GM19463 (cell line): ENCODE measurements at regions not wholly inside any gene's neighbourhood (a gene's known extent, or its start where the extent isn't known, plus 50 kb on each side); places are given as distances from the start of the nearest gene placed in this dataset.

Experiments
- ATAC-seq: cut with Tn5 transposase; IDR thresholded peaks from one replicate; pipeline ENCODE4 v1.9.1; 2021; ENCODE audit warnings: mild to moderate bottlenecking, moderate library complexity; ENCODE audit not compliant: unreplicated experiment

GRCh38 chr2:190783513-190784263, 96.9 kb upstream of the GLS start:
- no peak for ATAC-seq

GRCh38 chr2:190785334-190785733, 95.3 kb upstream of the GLS start:
- ATAC-seq = no peak

GRCh38 chr2:190786404-190787166, 94.0 kb upstream of the GLS start:
- ATAC-seq = no peak

- no peak for ATAC-seq
Measured at GRCh38 chr2:190787743-190788235, 92.8 kb upstream of the GLS start.

- no peak for ATAC-seq
Measured at GRCh38 chr2:190789074-190790004, 91.3 kb upstream of the GLS start.

GRCh38 chr2:190791347-190791975, 89.2 kb upstream of the GLS start:
- ATAC-seq = no peak

GRCh38 chr2:190791976-190792575, 88.5 kb upstream of the GLS start:
- no peak for ATAC-seq

- ATAC-seq = no peak
Measured at GRCh38 chr2:190792956-190793888, 87.4 kb upstream of the GLS start.

GRCh38 chr2:190794377-190794776, 86.2 kb upstream of the GLS start:
- peak; percentile 63 for ATAC-seq

- ATAC-seq = no peak
Measured at GRCh38 chr2:190794790-190795189, 85.8 kb upstream of the GLS start.

- no peak for ATAC-seq
Measured at GRCh38 chr2:190795686-190796085, 84.9 kb upstream of the GLS start.

- ATAC-seq = no peak
Measured at GRCh38 chr2:190799999-190800398, 80.6 kb upstream of the GLS start.

- ATAC-seq = no peak
Measured at GRCh38 chr2:190800528-190800927, 80.1 kb upstream of the GLS start.

GRCh38 chr2:190802129-190802528, 78.5 kb upstream of the GLS start:
- ATAC-seq = no peak

GRCh38 chr2:190802626-190803209, 77.9 kb upstream of the GLS start:
- ATAC-seq = no peak

GRCh38 chr2:190804182-190804795, 76.3 kb upstream of the GLS start:
- no peak for ATAC-seq

GRCh38 chr2:190805126-190805525, 75.5 kb upstream of the GLS start:
- ATAC-seq = no peak

GRCh38 chr2:190805843-190806242, 74.8 kb upstream of the GLS start:
- ATAC-seq = no peak
